Suprapubic skin (tissue), 3 donors: ENCODE measurements at regions not wholly inside any gene's neighbourhood (a gene's known extent, or its start where the extent isn't known, plus 50 kb on each side); places are given as distances from the start of the nearest gene placed in this dataset.
A peak's percentile ranks its signal among the peaks of the same experiment; 100 is the strongest.

ENCODE experiments used
- EP300 ChIP-seq: sonication (generic); formaldehyde crosslinking; IDR thresholded peaks from one replicate; pipeline ENCODE4 v1.6.1; 2017; ENCODE audit warnings: antibody characterized with exemption
- TF ChIP-seq, protein P1 (sequence below), 2 donors: fragments of 200-600 bp in 1 of 2; fragments of 450-650 bp in 1 of 2; sonication (generic) in 1 of 2; IDR thresholded peaks; one replicate each; pipeline ENCODE4 v1.5.1; 2016 to 2019; ENCODE audit warnings: antibody characterized with exemption in 2 of 2, mild to moderate bottlenecking in 1 of 2, moderate library complexity in 1 of 2

DNA sequence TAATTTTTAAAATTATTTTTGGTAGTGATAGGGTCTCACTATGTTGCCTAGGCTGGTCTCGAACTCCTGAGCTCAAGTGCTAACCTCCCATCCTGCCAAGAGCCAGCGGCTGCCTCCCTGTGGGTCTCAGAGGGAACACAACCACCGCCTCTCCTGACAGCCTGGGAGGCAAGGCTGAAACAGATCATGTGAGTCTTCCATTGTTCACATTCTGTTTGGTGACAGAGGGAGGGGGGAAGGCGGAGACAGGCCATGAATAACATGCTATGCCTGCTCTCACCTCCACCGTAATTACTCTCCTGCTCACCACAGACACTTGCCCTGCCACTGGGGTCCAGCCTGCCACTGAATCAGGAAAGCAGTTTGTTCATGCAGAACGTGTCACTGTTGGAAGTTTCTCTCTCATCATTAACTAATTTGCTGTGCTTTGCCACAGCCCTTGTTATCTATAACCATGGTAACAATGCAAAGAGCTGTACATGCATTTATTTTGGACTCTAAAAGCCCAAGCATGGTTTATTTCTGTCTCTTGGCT is 78.4 kb upstream of the RASGRF1 start:
- TF ChIP-seq EP300: no peak
- TF ChIP-seq, protein P1, sequence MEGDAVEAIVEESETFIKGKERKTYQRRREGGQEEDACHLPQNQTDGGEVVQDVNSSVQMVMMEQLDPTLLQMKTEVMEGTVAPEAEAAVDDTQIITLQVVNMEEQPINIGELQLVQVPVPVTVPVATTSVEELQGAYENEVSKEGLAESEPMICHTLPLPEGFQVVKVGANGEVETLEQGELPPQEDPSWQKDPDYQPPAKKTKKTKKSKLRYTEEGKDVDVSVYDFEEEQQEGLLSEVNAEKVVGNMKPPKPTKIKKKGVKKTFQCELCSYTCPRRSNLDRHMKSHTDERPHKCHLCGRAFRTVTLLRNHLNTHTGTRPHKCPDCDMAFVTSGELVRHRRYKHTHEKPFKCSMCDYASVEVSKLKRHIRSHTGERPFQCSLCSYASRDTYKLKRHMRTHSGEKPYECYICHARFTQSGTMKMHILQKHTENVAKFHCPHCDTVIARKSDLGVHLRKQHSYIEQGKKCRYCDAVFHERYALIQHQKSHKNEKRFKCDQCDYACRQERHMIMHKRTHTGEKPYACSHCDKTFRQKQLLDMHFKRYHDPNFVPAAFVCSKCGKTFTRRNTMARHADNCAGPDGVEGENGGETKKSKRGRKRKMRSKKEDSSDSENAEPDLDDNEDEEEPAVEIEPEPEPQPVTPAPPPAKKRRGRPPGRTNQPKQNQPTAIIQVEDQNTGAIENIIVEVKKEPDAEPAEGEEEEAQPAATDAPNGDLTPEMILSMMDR (IDR thresholded peaks at IDR 0.05): peak in 1 of 2 donors; percentile 8
